IMR-90 (cell line): ENCODE measurements at regions not wholly inside any gene's neighbourhood (a gene's known extent, or its start where the extent isn't known, plus 50 kb on each side); places are given as distances from the start of the nearest gene placed in this dataset.

Experiments
- ATAC-seq: fragments of 200-7000 bp; cut with Tn5 transposase; 2 replicates; pipeline ENCODE4 v1.9.1; 2020; ENCODE audit warnings: low read depth, mild to moderate bottlenecking, moderate library complexity
- BruUV-seq: library from RNA; stranded (reverse); fragments of 400-500 nt; replicated peaks from 2 replicates; lab custom pipeline; 2021; lab: Mats Ljungman, UMichigan
- CTCF ChIA-PET: fragments of 300-600 bp; formaldehyde crosslinking; extraction: SDS; loops from one replicate; lab custom pipeline; 2021; ENCODE audit warnings: antibody characterized with exemption; lab: Yijun Ruan, JAX
- POLR2A ChIA-PET: fragments of 300-600 bp; sonication (Branson Sonifier 250); formaldehyde crosslinking; loops from one replicate; lab custom pipeline; 2022; ENCODE audit warnings: antibody characterized with exemption; ENCODE audit not compliant: unreplicated experiment; lab: Charles Lee
- DNase-seq: peaks from one replicate; pipeline ENCODE4 v3.0.0; 2013
- H2AFZ ChIP-seq: replicated peaks from 2 replicates; pipeline ENCODE3; 2013; ENCODE audit warnings: low read length, mild to moderate bottlenecking; ENCODE audit not compliant: poor library complexity
- H2AK5ac ChIP-seq: 2 replicates; pipeline ENCODE4 v1.6.1; 2013; ENCODE audit warnings: low read depth, low read length, inconsistent platforms
- H2AK9ac ChIP-seq: replicated peaks from 2 replicates; pipeline ENCODE3; 2013; ENCODE audit warnings: mild to moderate bottlenecking, low read depth, low read length, moderate library complexity; ENCODE audit not compliant: poor library complexity
- H2BK120ac ChIP-seq: 2 replicates; pipeline ENCODE4 v1.6.1; 2013; ENCODE audit warnings: low read depth, low read length, inconsistent platforms
- H2BK15ac ChIP-seq: 3 replicates; pipeline ENCODE4 v1.6.1; 2013; ENCODE audit warnings: low read depth, low read length, inconsistent platforms
- H2BK20ac ChIP-seq: 2 replicates; pipeline ENCODE4 v1.6.1; 2013; ENCODE audit warnings: low read depth, mild to moderate bottlenecking, inconsistent platforms, low read length, moderate library complexity
- H2BK5ac ChIP-seq: 2 replicates; pipeline ENCODE4 v1.6.1; 2013; ENCODE audit warnings: mild to moderate bottlenecking, low read depth, low read length, inconsistent platforms; ENCODE audit not compliant: poor library complexity, severe bottlenecking
- H3K14ac ChIP-seq: replicated peaks from 2 replicates; pipeline ENCODE4 v1.6.1; 2013; ENCODE audit warnings: low read depth, low read length, inconsistent platforms
- H3K18ac ChIP-seq: 2 replicates; pipeline ENCODE4 v1.6.1; 2013; ENCODE audit warnings: low read depth, low read length, control low read depth
- H3K23ac ChIP-seq: 2 replicates; pipeline ENCODE4 v1.6.1; 2013; ENCODE audit warnings: low read depth, low read length, inconsistent platforms
- H3K27ac ChIP-seq: 2 replicates; pipeline ENCODE4 v1.5.1; 2013; ENCODE audit warnings: mild to moderate bottlenecking, control low read depth, low read length; ENCODE audit not compliant: insufficient read depth
- H3K27me3 ChIP-seq: 2 replicates; pipeline ENCODE4 v1.6.1; 2013; ENCODE audit warnings: low read length; ENCODE audit not compliant: control insufficient read depth, insufficient read depth
- H3K36me3 ChIP-seq: 2 replicates; pipeline ENCODE4 v1.6.1; 2013; ENCODE audit warnings: low read length, mixed read lengths; ENCODE audit not compliant: control insufficient read depth, insufficient read depth
- H3K4ac ChIP-seq: 2 replicates; pipeline ENCODE4 v1.6.1; 2013; ENCODE audit warnings: low read depth, low read length, inconsistent platforms
- H3K4me1 ChIP-seq: 2 replicates; pipeline ENCODE4 v1.6.1; 2013; ENCODE audit warnings: low read length, mixed read lengths; ENCODE audit not compliant: control insufficient read depth, insufficient read depth
- H3K4me2 ChIP-seq: 2 replicates; pipeline ENCODE4 v1.6.1; 2013; ENCODE audit warnings: low read depth, mild to moderate bottlenecking, control low read depth, low read length, moderate library complexity
- H3K4me3 ChIP-seq: 2 replicates; pipeline ENCODE4 v1.5.1; 2013; ENCODE audit warnings: low read depth, mild to moderate bottlenecking, control low read depth, low read length, moderate library complexity; ENCODE audit not compliant: insufficient read depth
- H3K56ac ChIP-seq: 2 replicates; pipeline ENCODE4 v1.6.1; 2013; ENCODE audit warnings: low read length, inconsistent platforms; ENCODE audit not compliant: insufficient read depth; ENCODE audit errors: extremely low read depth
- H3K79me1 ChIP-seq, 2 experiments: 2 replicates each; pipeline ENCODE4 v1.6.1; 2013; ENCODE audit warnings: low read length in 2 of 2, inconsistent platforms in 1 of 2, low read depth in 1 of 2
- H3K9ac ChIP-seq: 2 replicates; pipeline ENCODE4 v1.6.1; 2013; ENCODE audit warnings: low read depth, low read length, control low read depth
- H3K9me1 ChIP-seq: 2 replicates; pipeline ENCODE4 v1.6.1; 2013; ENCODE audit warnings: low read length, inconsistent platforms; ENCODE audit not compliant: insufficient read depth
- H3K9me3 ChIP-seq: 2 replicates; pipeline ENCODE4 v1.6.1; 2013; ENCODE audit warnings: low read length; ENCODE audit not compliant: control insufficient read depth, insufficient read depth
- H4K20me1 ChIP-seq: 2 replicates; pipeline ENCODE4 v1.6.1; 2013; ENCODE audit warnings: low read length, inconsistent platforms; ENCODE audit not compliant: insufficient read depth
- H4K5ac ChIP-seq: 2 replicates; pipeline ENCODE4 v1.6.1; 2013; ENCODE audit warnings: mild to moderate bottlenecking, low read depth, low read length, control low read depth
- H4K8ac ChIP-seq, 2 experiments: 2 replicates each; pipeline ENCODE4 v1.6.1; 2013; ENCODE audit warnings: low read depth in 2 of 2, low read length in 2 of 2, control low read depth in 1 of 2, inconsistent platforms in 1 of 2
- H4K91ac ChIP-seq: 2 replicates; pipeline ENCODE4 v1.6.1; 2013; ENCODE audit warnings: low read depth, low read length, inconsistent platforms; ENCODE audit not compliant: insufficient read depth
- BHLHE40 ChIP-seq: fragments of 150-350 bp; IDR thresholded peaks from 2 replicates; pipeline ENCODE4 v1.6.1; 2016; ENCODE audit warnings: mild to moderate bottlenecking, low read depth, low read length
- CEBPB ChIP-seq: IDR thresholded peaks from 2 replicates; pipeline ENCODE4 v1.6.1; 2012; ENCODE audit warnings: low read depth, low read length, improper control_type of control experiment
- CHD1 ChIP-seq: IDR thresholded peaks from 2 replicates; pipeline ENCODE4 v1.6.1; 2012; ENCODE audit warnings: low read depth, low read length, improper control_type of control experiment
- CTCF ChIP-seq: conservative IDR thresholded peaks from 2 replicates; pipeline ENCODE4 v1.5.1; 2012; ENCODE audit warnings: mild to moderate bottlenecking, low read depth, low read length, improper control_type of control experiment
- ELK1 ChIP-seq: fragments of 150-350 bp; IDR thresholded peaks from 2 replicates; pipeline ENCODE4 v1.6.1; 2016; ENCODE audit warnings: low read depth, mild to moderate bottlenecking, low read length, moderate library complexity, borderline replicate concordance
- FOS ChIP-seq: fragments of 150-350 bp; IDR thresholded peaks from 2 replicates; pipeline ENCODE4 v1.6.1; 2016; ENCODE audit warnings: low read depth, low read length
- MAFK ChIP-seq: IDR thresholded peaks from 2 replicates; pipeline ENCODE4 v1.6.1; 2012; ENCODE audit warnings: low read depth, low read length, improper control_type of control experiment
- MAZ ChIP-seq: IDR thresholded peaks from 2 replicates; pipeline ENCODE4 v1.6.1; 2012; ENCODE audit warnings: low read depth, mild to moderate bottlenecking, low read length, improper control_type of control experiment, moderate library complexity, borderline replicate concordance
- MXI1 ChIP-seq: IDR thresholded peaks from 2 replicates; pipeline ENCODE4 v1.6.1; 2012; ENCODE audit warnings: low read depth, mild to moderate bottlenecking, low read length, moderate library complexity, borderline replicate concordance
- POLR2A ChIP-seq: IDR thresholded peaks from 2 replicates; pipeline ENCODE4 v1.6.1; 2012; ENCODE audit warnings: mild to moderate bottlenecking, low read depth, low read length
- RAD21 ChIP-seq: IDR thresholded peaks from 2 replicates; pipeline ENCODE4 v1.6.1; 2012; ENCODE audit warnings: low read length, improper control_type of control experiment
- RCOR1 ChIP-seq: IDR thresholded peaks from 2 replicates; pipeline ENCODE4 v1.6.1; 2012; ENCODE audit warnings: mild to moderate bottlenecking, low read length, improper control_type of control experiment; ENCODE audit not compliant: insufficient replicate concordance
- RFX5 ChIP-seq: IDR thresholded peaks from 2 replicates; pipeline ENCODE4 v1.8.0; 2012; ENCODE audit warnings: low read depth, mild to moderate bottlenecking, low read length, moderate library complexity
- USF2 ChIP-seq: fragments of 150-350 bp; IDR thresholded peaks from 2 replicates; pipeline ENCODE4 v1.6.1; 2017; ENCODE audit warnings: mild to moderate bottlenecking, antibody characterized with exemption, low read length, low read depth
- WGBS, 2 experiments: methylation state at CpG; one replicate each; pipeline versions ENCODE4 v1.1.5 to v1.1.7; 2013; ENCODE audit warnings: missing lambda C conversion rate in 2 of 2; ENCODE audit not compliant: insufficient read length in 1 of 2; ENCODE audit errors: extremely low coverage in 2 of 2; 5-methylcytosine and 5-hydroxymethylcytosine counted together
- dilution Hi-C: fragments of 300-500 bp; cut with HindIII; formaldehyde crosslinking; loops from one replicate; pipeline ENCODE4 v1.14.3; 2018; ENCODE audit warnings: low sequenced_read_pairs; ENCODE audit not compliant: unreplicated experiment
- in situ Hi-C: fragments of 300-500 bp; cut with MboI; formaldehyde crosslinking; loops from 3 replicates; pipeline ENCODE4 v1.14.3; 2019; ENCODE audit warnings: low sequenced_read_pairs, inconsistent platforms, mixed read lengths
- intact Hi-C: fragments of 100-400 bp; cut with micrococcal nuclease; formaldehyde crosslinking; loops from 2 replicates; pipeline ENCODE4 v1.10.0; 2022

- H3K9ac ChIP-seq = no peak overlapping the region
- H2AK9ac ChIP-seq = no peak overlapping the region
- DNase-seq (no peak), ATAC-seq (no peak)
- no TSS peak for BruUV-seq
- no peak overlapping the region for H3K23ac ChIP-seq
- H4K20me1 ChIP-seq = no peaks in the 10 kb centered on the region
- no peak overlapping the region for H2BK5ac ChIP-seq
- H3K4ac ChIP-seq = no peak overlapping the region
- no peaks in the 10 kb centered on the region for H3K9me3 ChIP-seq
- no peak overlapping the region for H4K91ac ChIP-seq
- no peaks in the 10 kb centered on the region for H3K36me3 ChIP-seq
- no peaks in the 10 kb centered on the region for H3K9me1 ChIP-seq
- no peak for TF ChIP-seq POLR2A
- no peak for TF ChIP-seq RFX5
- TF ChIP-seq RCOR1 = no peak
- no peak for TF ChIP-seq ELK1
- no peak for TF ChIP-seq CTCF
- no peak for TF ChIP-seq BHLHE40
- no peak for TF ChIP-seq FOS
- no peak for TF ChIP-seq RAD21
- TF ChIP-seq USF2 = no peak
- TF ChIP-seq CHD1 = no peak
- no peak for TF ChIP-seq MXI1
- TF ChIP-seq CEBPB = no peak
- TF ChIP-seq MAZ = no peak
- TF ChIP-seq MAFK = no peak
- intact Hi-C loops (no loop called here), dilution Hi-C loops (no loop called here), in situ Hi-C loops (no loop called here)
- no peaks in the 10 kb centered on the region for H3K79me1 ChIP-seq
- no peak overlapping the region for H3K18ac ChIP-seq
- no peak overlapping the region for H4K8ac ChIP-seq
- H2AFZ ChIP-seq = no peak overlapping the region
- ChIA-PET POLR2A (no interaction called here), CTCF (no interaction called here)
- H3K14ac ChIP-seq = no peak overlapping the region
- H2BK20ac ChIP-seq = no peak overlapping the region
- no peak overlapping the region for H3K56ac ChIP-seq
- no peak overlapping the region for H4K5ac ChIP-seq
- H2BK15ac ChIP-seq = no peak overlapping the region
- H3K27me3 ChIP-seq = peaks cover 75% of the 10 kb centered on the region
- no peak overlapping the region for H2BK120ac ChIP-seq
- H3K27ac ChIP-seq = no peak overlapping the region
- H3K4me3 ChIP-seq = no peak overlapping the region
- H3K4me2 ChIP-seq = no peak overlapping the region
- H3K4me1 ChIP-seq = no peaks in the 10 kb centered on the region
- no CpG with 5 or more reads among the region's 12 CpGs for whole genome bisulfite sequencing, 2 experiments
- no peak overlapping the region for H2AK5ac ChIP-seq
These were observed 52.7 kb upstream of the POLG start for GRCh38 chr15:89387140-89387903.
